ENCODE measurements at regions not wholly inside any gene's neighbourhood (a gene's known extent, or its start where the extent isn't known, plus 50 kb on each side); places are given as distances from the start of the nearest gene placed in this dataset.

DNA sequence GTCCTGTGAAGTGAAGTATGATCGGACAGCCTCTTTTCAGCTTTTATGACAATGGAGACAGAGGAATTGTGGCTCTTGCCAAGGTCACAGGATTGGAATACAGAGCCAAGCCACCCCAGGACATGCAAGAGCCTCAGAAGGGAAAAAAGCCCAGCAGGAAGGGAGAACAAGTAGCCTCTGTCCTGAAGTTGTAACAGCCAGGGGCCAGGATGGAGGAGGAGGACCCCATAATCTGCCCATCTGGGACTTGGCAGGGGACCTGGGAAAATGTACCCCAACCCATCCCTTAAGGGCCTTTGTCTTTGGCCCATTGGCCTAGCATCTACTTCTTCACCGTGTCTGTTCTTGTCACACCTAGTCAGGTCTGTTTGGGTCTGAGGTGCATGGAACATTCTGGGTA lies 60.4 kb upstream of the POLG start:
- TF ChIP-seq SP1 (IDR thresholded peaks at IDR 0.05), result no peak
- no peak for TF ChIP-seq ZNF384 (IDR thresholded peaks at IDR 0.05)
- TF ChIP-seq ELF4 (IDR thresholded peaks at IDR 0.05), result no peak
- TF ChIP-seq TARDBP (IDR thresholded peaks at IDR 0.05), result no peak
- TF ChIP-seq FOXM1 (IDR thresholded peaks at IDR 0.05; ENCODE audit: borderline replicate concordance), result no peak
- no peak for TF ChIP-seq ARNT (IDR thresholded peaks at IDR 0.05)
- TF ChIP-seq NFRKB (IDR thresholded peaks at IDR 0.05), result no peak
- no peak for TF ChIP-seq BHLHE40 (IDR thresholded peaks at IDR 0.05; ENCODE audit: borderline replicate concordance)
- no peak for TF ChIP-seq SUZ12 (IDR thresholded peaks at IDR 0.05)
- no peak for TF ChIP-seq FOXK2 (IDR thresholded peaks at IDR 0.05)
- TF ChIP-seq FOXA1 (IDR thresholded peaks at IDR 0.05), result no peak
- no peak for TF ChIP-seq L3MBTL2 (conservative IDR thresholded peaks at IDR 0.05)
- TF ChIP-seq, protein P1, sequence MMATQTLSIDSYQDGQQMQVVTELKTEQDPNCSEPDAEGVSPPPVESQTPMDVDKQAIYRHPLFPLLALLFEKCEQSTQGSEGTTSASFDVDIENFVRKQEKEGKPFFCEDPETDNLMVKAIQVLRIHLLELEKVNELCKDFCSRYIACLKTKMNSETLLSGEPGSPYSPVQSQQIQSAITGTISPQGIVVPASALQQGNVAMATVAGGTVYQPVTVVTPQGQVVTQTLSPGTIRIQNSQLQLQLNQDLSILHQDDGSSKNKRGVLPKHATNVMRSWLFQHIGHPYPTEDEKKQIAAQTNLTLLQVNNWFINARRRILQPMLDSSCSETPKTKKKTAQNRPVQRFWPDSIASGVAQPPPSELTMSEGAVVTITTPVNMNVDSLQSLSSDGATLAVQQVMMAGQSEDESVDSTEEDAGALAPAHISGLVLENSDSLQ (IDR thresholded peaks at IDR 0.05), result no peak

Measured in HEK293T (cell line).